WTC11 (cell line): ENCODE measurements at regions not wholly inside any gene's neighbourhood (a gene's known extent, or its start where the extent isn't known, plus 50 kb on each side); places are given as distances from the start of the nearest gene placed in this dataset.

ENCODE experiments used
- ATAC-seq: fragments of 200-7000 bp; cut with Tn5 transposase; 2 replicates; pipeline ENCODE4 v1.10.0; 2021; ENCODE audit warnings: mild to moderate bottlenecking, moderate library complexity
- CTCF ChIA-PET: fragments of 300-600 bp; sonication (Branson Sonifier 250); formaldehyde crosslinking; loops from one replicate; lab custom pipeline; 2021; ENCODE audit warnings: antibody characterized with exemption; lab: Charles Lee
- POLR2A ChIA-PET: fragments of 350-600 bp; sonication (Branson Sonifier 250); formaldehyde crosslinking; loops from one replicate; lab custom pipeline; 2021; ENCODE audit warnings: antibody characterized with exemption; lab: Charles Lee
- DNase-seq: peaks from one replicate; pipeline ENCODE4 v3.0.0; 2021; ENCODE audit warnings: low spot score
- H3K27ac Mint-ChIP-seq: 2 replicates; pipeline ENCODE4 v1.8.0; 2021; ENCODE audit warnings: mixed read lengths
- H3K27me3 Mint-ChIP-seq: 2 replicates; pipeline ENCODE4 v1.8.0; 2021; ENCODE audit warnings: low read depth, mild to moderate bottlenecking, moderate library complexity, mixed read lengths
- H3K36me3 Mint-ChIP-seq: 2 replicates; pipeline ENCODE4 v1.8.0; 2021; ENCODE audit warnings: mixed read lengths
- H3K4me1 Mint-ChIP-seq: 2 replicates; pipeline ENCODE4 v1.8.0; 2022; ENCODE audit warnings: mixed read lengths
- H3K4me3 Mint-ChIP-seq: 2 replicates; pipeline ENCODE4 v1.8.0; 2021; ENCODE audit warnings: mild to moderate bottlenecking, moderate library complexity, mixed read lengths
- H3K9me3 Mint-ChIP-seq: 2 replicates; pipeline ENCODE4 v1.8.0; 2021; ENCODE audit warnings: mixed read lengths
- ESRRA ChIP-seq: sonication (generic); formaldehyde crosslinking; IDR thresholded peaks from 2 replicates; pipeline ENCODE4 v1.8.1; 2022; ENCODE audit warnings: mild to moderate bottlenecking, missing genetic modification reagents, borderline replicate concordance
- FOXP1 ChIP-seq: sonication (generic); formaldehyde crosslinking; IDR thresholded peaks from 2 replicates; pipeline ENCODE4 v1.8.0; 2022; ENCODE audit warnings: missing genetic modification reagents, mild to moderate bottlenecking, moderate library complexity, borderline replicate concordance
- KAT7 ChIP-seq: sonication (generic); formaldehyde crosslinking; IDR thresholded peaks from 2 replicates; pipeline ENCODE4 v1.8.1; 2023; ENCODE audit warnings: missing genetic modification reagents, mild to moderate bottlenecking, borderline replicate concordance
- NFATC4 ChIP-seq: fragments of 250-450 bp; sonication (Bioruptor Pico); IDR thresholded peaks from 2 replicates; pipeline ENCODE4 v1.9.0; 2021; ENCODE audit warnings: mild to moderate bottlenecking
- NR2C2 ChIP-seq: sonication (generic); formaldehyde crosslinking; IDR thresholded peaks from 2 replicates; pipeline ENCODE4 v1.8.0; 2022; ENCODE audit warnings: mild to moderate bottlenecking, missing genetic modification reagents
- OVOL2 ChIP-seq: fragments of 250-450 bp; sonication (Bioruptor Pico); IDR thresholded peaks from 2 replicates; pipeline ENCODE4 v1.9.0; 2021; ENCODE audit warnings: mild to moderate bottlenecking, borderline replicate concordance
- ZNF317 ChIP-seq: sonication (generic); formaldehyde crosslinking; IDR thresholded peaks from 2 replicates; pipeline ENCODE4 v1.8.1; 2023; ENCODE audit warnings: low read depth, mild to moderate bottlenecking, moderate library complexity, missing genetic modification reagents, borderline replicate concordance
- TF ChIP-seq, protein P1 (sequence below): sonication (generic); formaldehyde crosslinking; IDR thresholded peaks from 2 replicates; pipeline ENCODE4 v1.8.1; 2023; ENCODE audit warnings: mild to moderate bottlenecking, missing genetic modification reagents, moderate library complexity
- TF ChIP-seq, protein P2 (sequence below): fragments of 250-450 bp; sonication (Bioruptor Pico); IDR thresholded peaks from 2 replicates; pipeline ENCODE4 v2.1.2; 2022; ENCODE audit warnings: mild to moderate bottlenecking, moderate library complexity
- TF ChIP-seq, protein P3 (sequence below): sonication (generic); formaldehyde crosslinking; IDR thresholded peaks from 2 replicates; pipeline ENCODE4 v1.8.0; 2022; ENCODE audit warnings: missing genetic modification reagents
- TF ChIP-seq, protein P4 (sequence below): sonication (generic); formaldehyde crosslinking; IDR thresholded peaks from 2 replicates; pipeline ENCODE4 v1.8.0; 2022; ENCODE audit warnings: mild to moderate bottlenecking, missing genetic modification reagents
- TF ChIP-seq, protein P5 (sequence below): sonication (generic); formaldehyde crosslinking; IDR thresholded peaks from 2 replicates; pipeline ENCODE4 v1.8.0; 2022; ENCODE audit warnings: mild to moderate bottlenecking, missing genetic modification reagents
- TF ChIP-seq, protein P6 (sequence below): sonication (generic); formaldehyde crosslinking; IDR thresholded peaks from 2 replicates; pipeline ENCODE4 v1.8.1; 2022; ENCODE audit warnings: missing genetic modification reagents, borderline replicate concordance
- TF ChIP-seq, protein P7 (sequence below): sonication (generic); formaldehyde crosslinking; IDR thresholded peaks from 2 replicates; pipeline ENCODE4 v1.8.0; 2022; ENCODE audit warnings: mild to moderate bottlenecking, missing genetic modification reagents

DNA sequence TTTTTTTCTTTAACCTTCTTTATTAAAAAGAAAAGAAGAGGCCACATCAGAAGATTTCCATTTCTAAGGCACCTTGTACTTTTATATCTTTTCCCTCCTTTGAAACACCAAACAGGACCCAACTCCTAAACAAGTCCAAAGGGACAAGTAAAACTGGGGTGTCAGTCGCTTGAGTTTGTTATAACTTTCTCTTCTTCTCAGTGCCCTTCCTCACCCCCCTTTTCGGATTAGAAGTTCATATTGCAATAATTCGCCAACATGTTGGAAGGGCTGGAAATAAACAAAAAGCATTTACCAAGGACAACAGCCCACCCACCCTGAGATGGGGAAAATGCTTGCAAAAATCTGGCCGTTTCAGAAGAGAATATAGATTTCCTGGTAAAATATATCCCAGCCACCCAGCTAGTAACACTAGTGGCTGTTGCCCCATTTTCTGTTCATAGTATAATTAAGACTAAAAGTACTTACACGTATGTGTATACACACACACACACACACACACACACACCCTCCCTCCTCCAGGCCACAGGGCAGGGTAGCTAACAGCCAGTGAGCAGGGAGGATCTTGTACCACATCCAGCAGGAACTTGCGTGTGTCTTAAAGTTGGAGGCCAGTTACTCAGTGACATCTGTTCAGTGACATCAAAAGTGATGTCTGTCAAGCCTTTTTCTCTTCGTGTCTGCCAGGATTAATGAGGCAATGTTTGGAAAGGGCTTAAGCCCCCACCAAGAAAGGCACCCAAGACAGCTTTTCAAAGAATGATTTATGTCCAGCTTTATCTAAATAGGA lies 149.1 kb upstream of the KLF4 start (continued):
- TF ChIP-seq, protein P1, sequence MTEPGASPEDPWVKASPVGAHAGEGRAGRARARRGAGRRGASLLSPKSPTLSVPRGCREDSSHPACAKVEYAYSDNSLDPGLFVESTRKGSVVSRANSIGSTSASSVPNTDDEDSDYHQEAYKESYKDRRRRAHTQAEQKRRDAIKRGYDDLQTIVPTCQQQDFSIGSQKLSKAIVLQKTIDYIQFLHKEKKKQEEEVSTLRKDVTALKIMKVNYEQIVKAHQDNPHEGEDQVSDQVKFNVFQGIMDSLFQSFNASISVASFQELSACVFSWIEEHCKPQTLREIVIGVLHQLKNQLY (CRISPR knock-in tag) = no peak
- TF ChIP-seq, protein P2, sequence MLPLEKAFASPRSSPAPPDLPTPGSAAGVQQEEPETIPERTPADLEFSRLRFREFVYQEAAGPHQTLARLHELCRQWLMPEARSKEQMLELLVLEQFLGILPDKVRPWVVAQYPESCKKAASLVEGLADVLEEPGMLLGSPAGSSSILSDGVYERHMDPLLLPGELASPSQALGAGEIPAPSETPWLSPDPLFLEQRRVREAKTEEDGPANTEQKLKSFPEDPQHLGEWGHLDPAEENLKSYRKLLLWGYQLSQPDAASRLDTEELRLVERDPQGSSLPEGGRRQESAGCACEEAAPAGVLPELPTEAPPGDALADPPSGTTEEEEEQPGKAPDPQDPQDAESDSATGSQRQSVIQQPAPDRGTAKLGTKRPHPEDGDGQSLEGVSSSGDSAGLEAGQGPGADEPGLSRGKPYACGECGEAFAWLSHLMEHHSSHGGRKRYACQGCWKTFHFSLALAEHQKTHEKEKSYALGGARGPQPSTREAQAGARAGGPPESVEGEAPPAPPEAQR = no peak
- no peak for TF ChIP-seq ZNF317 (CRISPR knock-in tag)

DNA sequence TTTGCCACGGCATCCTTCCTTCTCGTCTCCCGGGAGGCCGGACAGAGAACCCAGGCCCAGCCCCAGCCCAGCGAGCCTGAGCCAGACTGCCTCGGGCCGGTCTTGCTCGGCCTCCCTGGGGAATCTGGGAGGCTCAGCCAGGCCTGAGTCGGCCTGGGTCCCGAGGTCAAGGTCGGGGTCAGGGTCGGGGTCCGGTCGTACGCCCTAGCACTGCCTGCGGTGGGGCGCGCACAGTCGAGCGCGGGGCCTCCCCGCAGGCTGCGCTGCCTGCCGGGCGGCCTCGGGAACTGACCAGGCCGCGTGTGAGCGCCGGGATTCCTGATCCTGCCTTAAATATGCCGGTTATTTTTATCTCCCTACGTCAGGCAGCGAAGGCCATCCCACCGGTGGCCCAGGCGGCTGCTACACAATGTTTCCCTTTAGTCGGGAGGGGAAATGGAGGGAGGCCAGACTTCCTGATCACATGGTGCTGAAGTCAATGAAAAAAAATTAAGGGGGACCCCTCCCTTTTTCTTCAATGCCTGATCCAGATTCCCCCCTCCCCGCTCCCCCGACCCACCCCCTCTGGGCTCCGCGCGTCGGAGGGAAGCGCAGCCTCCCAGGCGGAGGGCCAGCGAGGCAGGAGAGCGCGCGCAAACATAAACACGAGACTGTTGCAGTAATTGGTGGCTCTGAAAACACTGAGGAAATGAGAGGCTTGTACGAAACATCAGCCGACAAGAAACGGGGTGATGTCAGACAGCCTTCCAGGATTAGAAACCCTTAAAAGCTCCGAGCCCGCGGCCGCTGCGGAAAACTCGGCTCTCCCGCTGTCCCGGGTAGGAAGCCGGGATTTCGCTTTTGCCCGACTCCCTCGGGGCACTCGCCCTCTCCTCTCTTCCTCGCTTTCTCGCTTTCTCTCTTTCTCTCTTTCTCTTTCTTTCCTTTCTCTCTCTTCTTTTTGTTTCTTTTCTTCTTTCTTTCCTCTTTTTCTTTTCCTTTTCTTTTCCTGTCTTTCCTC lies 148.2 kb upstream of the KLF4 start:
- TF ChIP-seq KAT7 (CRISPR knock-in tag) (no peak), FOXP1 (CRISPR knock-in tag) (peak; percentile 25; the same call in 1 of the 2 replicates), ESRRA (CRISPR knock-in tag) (peak; percentile 72; the same call in 1 of the 2 replicates), OVOL2 (CRISPR knock-in tag) (no peak), NR2C2 (CRISPR knock-in tag) (0 out of 2 replicates have a peak, but pooled peaks have one; percentile 57), NFATC4 (CRISPR knock-in tag) (no peak)
- TF ChIP-seq, protein P3, sequence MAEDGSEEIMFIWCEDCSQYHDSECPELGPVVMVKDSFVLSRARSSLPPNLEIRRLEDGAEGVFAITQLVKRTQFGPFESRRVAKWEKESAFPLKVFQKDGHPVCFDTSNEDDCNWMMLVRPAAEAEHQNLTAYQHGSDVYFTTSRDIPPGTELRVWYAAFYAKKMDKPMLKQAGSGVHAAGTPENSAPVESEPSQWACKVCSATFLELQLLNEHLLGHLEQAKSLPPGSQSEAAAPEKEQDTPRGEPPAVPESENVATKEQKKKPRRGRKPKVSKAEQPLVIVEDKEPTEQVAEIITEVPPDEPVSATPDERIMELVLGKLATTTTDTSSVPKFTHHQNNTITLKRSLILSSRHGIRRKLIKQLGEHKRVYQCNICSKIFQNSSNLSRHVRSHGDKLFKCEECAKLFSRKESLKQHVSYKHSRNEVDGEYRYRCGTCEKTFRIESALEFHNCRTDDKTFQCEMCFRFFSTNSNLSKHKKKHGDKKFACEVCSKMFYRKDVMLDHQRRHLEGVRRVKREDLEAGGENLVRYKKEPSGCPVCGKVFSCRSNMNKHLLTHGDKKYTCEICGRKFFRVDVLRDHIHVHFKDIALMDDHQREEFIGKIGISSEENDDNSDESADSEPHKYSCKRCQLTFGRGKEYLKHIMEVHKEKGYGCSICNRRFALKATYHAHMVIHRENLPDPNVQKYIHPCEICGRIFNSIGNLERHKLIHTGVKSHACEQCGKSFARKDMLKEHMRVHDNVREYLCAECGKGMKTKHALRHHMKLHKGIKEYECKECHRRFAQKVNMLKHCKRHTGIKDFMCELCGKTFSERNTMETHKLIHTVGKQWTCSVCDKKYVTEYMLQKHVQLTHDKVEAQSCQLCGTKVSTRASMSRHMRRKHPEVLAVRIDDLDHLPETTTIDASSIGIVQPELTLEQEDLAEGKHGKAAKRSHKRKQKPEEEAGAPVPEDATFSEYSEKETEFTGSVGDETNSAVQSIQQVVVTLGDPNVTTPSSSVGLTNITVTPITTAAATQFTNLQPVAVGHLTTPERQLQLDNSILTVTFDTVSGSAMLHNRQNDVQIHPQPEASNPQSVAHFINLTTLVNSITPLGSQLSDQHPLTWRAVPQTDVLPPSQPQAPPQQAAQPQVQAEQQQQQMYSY (CRISPR knock-in tag) = peak; percentile 93
- TF ChIP-seq, protein P4, sequence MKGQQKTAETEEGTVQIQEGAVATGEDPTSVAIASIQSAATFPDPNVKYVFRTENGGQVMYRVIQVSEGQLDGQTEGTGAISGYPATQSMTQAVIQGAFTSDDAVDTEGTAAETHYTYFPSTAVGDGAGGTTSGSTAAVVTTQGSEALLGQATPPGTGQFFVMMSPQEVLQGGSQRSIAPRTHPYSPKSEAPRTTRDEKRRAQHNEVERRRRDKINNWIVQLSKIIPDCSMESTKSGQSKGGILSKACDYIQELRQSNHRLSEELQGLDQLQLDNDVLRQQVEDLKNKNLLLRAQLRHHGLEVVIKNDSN (CRISPR knock-in tag) = no peak
- TF ChIP-seq, protein P5, sequence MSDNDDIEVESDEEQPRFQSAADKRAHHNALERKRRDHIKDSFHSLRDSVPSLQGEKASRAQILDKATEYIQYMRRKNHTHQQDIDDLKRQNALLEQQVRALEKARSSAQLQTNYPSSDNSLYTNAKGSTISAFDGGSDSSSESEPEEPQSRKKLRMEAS = peak; percentile 17; the same call in 1 of the 2 replicates
- TF ChIP-seq, protein P6, sequence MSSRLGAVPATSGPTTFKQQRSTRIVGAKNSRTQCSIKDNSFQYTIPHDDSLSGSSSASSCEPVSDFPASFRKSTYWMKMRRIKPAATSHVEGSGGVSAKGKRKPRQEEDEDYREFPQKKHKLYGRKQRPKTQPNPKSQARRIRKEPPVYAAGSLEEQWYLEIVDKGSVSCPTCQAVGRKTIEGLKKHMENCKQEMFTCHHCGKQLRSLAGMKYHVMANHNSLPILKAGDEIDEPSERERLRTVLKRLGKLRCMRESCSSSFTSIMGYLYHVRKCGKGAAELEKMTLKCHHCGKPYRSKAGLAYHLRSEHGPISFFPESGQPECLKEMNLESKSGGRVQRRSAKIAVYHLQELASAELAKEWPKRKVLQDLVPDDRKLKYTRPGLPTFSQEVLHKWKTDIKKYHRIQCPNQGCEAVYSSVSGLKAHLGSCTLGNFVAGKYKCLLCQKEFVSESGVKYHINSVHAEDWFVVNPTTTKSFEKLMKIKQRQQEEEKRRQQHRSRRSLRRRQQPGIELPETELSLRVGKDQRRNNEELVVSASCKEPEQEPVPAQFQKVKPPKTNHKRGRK (CRISPR knock-in tag) = peak; percentile 99
- TF ChIP-seq, protein P7, sequence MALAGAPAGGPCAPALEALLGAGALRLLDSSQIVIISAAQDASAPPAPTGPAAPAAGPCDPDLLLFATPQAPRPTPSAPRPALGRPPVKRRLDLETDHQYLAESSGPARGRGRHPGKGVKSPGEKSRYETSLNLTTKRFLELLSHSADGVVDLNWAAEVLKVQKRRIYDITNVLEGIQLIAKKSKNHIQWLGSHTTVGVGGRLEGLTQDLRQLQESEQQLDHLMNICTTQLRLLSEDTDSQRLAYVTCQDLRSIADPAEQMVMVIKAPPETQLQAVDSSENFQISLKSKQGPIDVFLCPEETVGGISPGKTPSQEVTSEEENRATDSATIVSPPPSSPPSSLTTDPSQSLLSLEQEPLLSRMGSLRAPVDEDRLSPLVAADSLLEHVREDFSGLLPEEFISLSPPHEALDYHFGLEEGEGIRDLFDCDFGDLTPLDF (CRISPR knock-in tag) = no peak
- CTCF ChIA-PET = no interaction called here

More for the DNA sequence above, 148.2 kb upstream of the KLF4 start:
- POLR2A ChIA-PET = no interaction called here
- no peak overlapping the region for H3K27ac Mint-ChIP-seq
- H3K4me3 Mint-ChIP-seq = peak overlapping the region; percentile 71
- peaks cover 24% of the 10 kb centered on the region for H3K27me3 Mint-ChIP-seq
- H3K9me3 Mint-ChIP-seq = no peaks in the 10 kb centered on the region; the same call in 1 of the 2 replicates
- ATAC-seq (peak; percentile 73), DNase-seq (peak; percentile 64)
- H3K36me3 Mint-ChIP-seq = no peaks in the 10 kb centered on the region
- H3K4me1 Mint-ChIP-seq = peaks cover 46% of the 10 kb centered on the region
